Astrocyte (in vitro differentiated cells and primary cell): ENCODE measurements at regions not wholly inside any gene's neighbourhood (a gene's known extent, or its start where the extent isn't known, plus 50 kb on each side); places are given as distances from the start of the nearest gene placed in this dataset.

ENCODE experiments used
- CTCF ChIP-seq: IDR thresholded peaks from 2 replicates; pipeline ENCODE4 v1.5.1; 2011; ENCODE audit warnings: low read depth, mild to moderate bottlenecking, inconsistent platforms, low read length, moderate library complexity; ENCODE audit not compliant: insufficient read depth
- EZH2 ChIP-seq: IDR thresholded peaks from 2 replicates; pipeline ENCODE4 v1.6.1; 2012; ENCODE audit warnings: mild to moderate bottlenecking, low read length, inconsistent platforms; ENCODE audit not compliant: insufficient read depth

GRCh38 chr22:19579880-19580279, 55.7 kb upstream of the CLDN5 start:
- TF ChIP-seq EZH2: no peak
- TF ChIP-seq CTCF: no peak
